Stimulated activated CD8-positive, alpha-beta memory T cell treated with anti-CD3 and anti-CD28 coated beads, Interleukin-15, amount 100 ng/mL, for 24 hours (primary cell): ENCODE measurements at regions not wholly inside any gene's neighbourhood (a gene's known extent, or its start where the extent isn't known, plus 50 kb on each side); places are given as distances from the start of the nearest gene placed in this dataset.

ENCODE experiments used
- DNase-seq: peaks from one replicate; pipeline ENCODE4 v3.0.0-alpha.2; 2020; ENCODE audit warnings: low read depth

GRCh38 chr17:14886200-14886739 is 378.9 kb downstream of the PMP22 start:
- no peak for DNase-seq

GRCh38 chr17:14882131-14882530 is 383.0 kb downstream of the PMP22 start:
- DNase-seq, result no peak

- DNase-seq, result no peak
Observed at GRCh38 chr17:14875557-14876412, 389.3 kb downstream of the PMP22 start.

GRCh38 chr17:14873996-14874395 is 391.1 kb downstream of the PMP22 start:
- no peak for DNase-seq

GRCh38 chr17:14873540-14873939 is 391.6 kb downstream of the PMP22 start:
- DNase-seq, result no peak

GRCh38 chr17:14871921-14872320 is 393.2 kb downstream of the PMP22 start:
- DNase-seq, result no peak

- DNase-seq, result no peak
Observed at GRCh38 chr17:14866266-14866665, 398.9 kb downstream of the PMP22 start.

GRCh38 chr17:14864127-14864526 is 401.0 kb downstream of the PMP22 start:
- DNase-seq, result no peak

- DNase-seq, result no peak
Observed at GRCh38 chr17:14859542-14859941, 405.6 kb downstream of the PMP22 start.

GRCh38 chr17:14856176-14856575 is 408.9 kb downstream of the PMP22 start:
- no peak for DNase-seq

- DNase-seq, result no peak
Observed at GRCh38 chr17:14854691-14855090, 410.4 kb downstream of the PMP22 start.

GRCh38 chr17:14845591-14846281 is 419.4 kb downstream of the PMP22 start:
- no peak for DNase-seq

- DNase-seq, result no peak
Observed at GRCh38 chr17:14843086-14843795, 421.9 kb downstream of the PMP22 start.

GRCh38 chr17:14840616-14841231 is 424.4 kb downstream of the PMP22 start:
- no peak for DNase-seq

- DNase-seq, result no peak
Observed at GRCh38 chr17:14838567-14838966, 426.6 kb downstream of the PMP22 start.

- no peak for DNase-seq
Observed at GRCh38 chr17:14833201-14833785, 431.8 kb downstream of the PMP22 start.

- no peak for DNase-seq
Observed at GRCh38 chr17:14831491-14831890, 433.6 kb downstream of the PMP22 start.

GRCh38 chr17:14827396-14827919 is 437.7 kb downstream of the PMP22 start:
- no peak for DNase-seq

GRCh38 chr17:14826358-14826757 is 438.8 kb downstream of the PMP22 start:
- no peak for DNase-seq

GRCh38 chr17:14818469-14818868 is 446.7 kb downstream of the PMP22 start:
- DNase-seq, result no peak

GRCh38 chr17:14815079-14815478 is 450.0 kb downstream of the PMP22 start:
- no peak for DNase-seq
